Endothelial cell (in vitro differentiated cells): ENCODE measurements at regions not wholly inside any gene's neighbourhood (a gene's known extent, or its start where the extent isn't known, plus 50 kb on each side); places are given as distances from the start of the nearest gene placed in this dataset.

Experiments used
- DNase-seq: peaks from one replicate; pipeline ENCODE4 v3.0.0; 2021; ENCODE audit warnings: low spot score
- H3K27ac Mint-ChIP-seq: one replicate; pipeline ENCODE4 v1.8.0; 2021; ENCODE audit warnings: mixed read lengths, inconsistent platforms; ENCODE audit not compliant: unreplicated experiment
- H3K27me3 Mint-ChIP-seq: one replicate; pipeline ENCODE4 v1.8.0; 2021; ENCODE audit warnings: mild to moderate bottlenecking, moderate library complexity, mixed read lengths, inconsistent platforms; ENCODE audit not compliant: unreplicated experiment
- H3K36me3 Mint-ChIP-seq: one replicate; pipeline ENCODE4 v1.8.0; 2021; ENCODE audit warnings: mild to moderate bottlenecking, low read depth, mixed read lengths, inconsistent platforms; ENCODE audit not compliant: unreplicated experiment
- H3K4me1 Mint-ChIP-seq: one replicate; pipeline ENCODE4 v1.8.0; 2021; ENCODE audit warnings: mild to moderate bottlenecking, mixed read lengths, inconsistent platforms; ENCODE audit not compliant: unreplicated experiment
- H3K4me3 Mint-ChIP-seq: one replicate; pipeline ENCODE4 v1.8.0; 2021; ENCODE audit warnings: mild to moderate bottlenecking, mixed read lengths, inconsistent platforms; ENCODE audit not compliant: unreplicated experiment
- H3K9me3 Mint-ChIP-seq: one replicate; pipeline ENCODE4 v1.8.0; 2021; ENCODE audit warnings: mixed read lengths, inconsistent platforms; ENCODE audit not compliant: unreplicated experiment
- CTCF ChIP-seq: fragments of 200-600 bp; sonication (generic); IDR thresholded peaks from one replicate; pipeline ENCODE4 v1.5.0; 2021; ENCODE audit warnings: antibody characterized with exemption; ENCODE audit not compliant: unreplicated experiment

- H3K4me1 Mint-ChIP-seq, result peaks cover 12% of the 10 kb centered on the region
- no peak overlapping the region for H3K27ac Mint-ChIP-seq
- TF ChIP-seq CTCF, result no peak
- no peaks in the 10 kb centered on the region for H3K9me3 Mint-ChIP-seq
- no peak for DNase-seq
- H3K27me3 Mint-ChIP-seq, result peaks cover 3% of the 10 kb centered on the region
- peaks cover 7% of the 10 kb centered on the region for H3K36me3 Mint-ChIP-seq
- no peak overlapping the region for H3K4me3 Mint-ChIP-seq
These were observed 158.5 kb upstream of the HMGA2 start for GRCh38 chr12:65665817-65666216.

GRCh38 chr12:65666876-65667275 is 157.4 kb upstream of the HMGA2 start:
- Mint-ChIP-seq H3K4me1 (peaks cover 12% of the 10 kb centered on the region), H3K27ac (no peak overlapping the region), H3K27me3 (peaks cover 3% of the 10 kb centered on the region), H3K4me3 (no peak overlapping the region), H3K36me3 (peaks cover 7% of the 10 kb centered on the region), H3K9me3 (no peaks in the 10 kb centered on the region)
- no peak for DNase-seq
- no peak for TF ChIP-seq CTCF

DNA sequence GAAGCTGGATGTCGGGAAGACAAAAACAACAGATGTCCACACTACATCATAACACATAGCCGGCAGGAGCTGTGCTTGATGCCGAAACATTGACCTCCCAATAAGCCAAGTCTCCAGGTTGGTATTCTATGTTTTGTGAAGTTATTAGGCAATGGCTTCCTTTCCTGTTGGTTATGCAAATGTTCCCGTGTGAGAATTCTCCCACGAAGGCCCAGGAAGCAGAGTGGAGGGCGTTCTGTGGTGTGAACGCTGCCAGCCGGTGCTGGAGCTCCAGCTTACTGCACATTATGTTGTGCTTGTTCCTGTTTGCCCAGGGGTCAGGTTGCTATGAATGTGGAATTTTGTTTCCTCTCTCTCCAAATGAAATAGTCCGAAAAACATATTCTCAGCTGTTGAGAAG is 156.4 kb upstream of the HMGA2 start:
- Mint-ChIP-seq H3K4me1 (peaks cover 14% of the 10 kb centered on the region), H3K27ac (no peak overlapping the region), H3K27me3 (peaks cover 3% of the 10 kb centered on the region), H3K36me3 (peaks cover 7% of the 10 kb centered on the region), H3K4me3 (no peak overlapping the region), H3K9me3 (no peaks in the 10 kb centered on the region)
- TF ChIP-seq CTCF, result no peak
- no peak for DNase-seq

GRCh38 chr12:65668981-65669695 is 155.1 kb upstream of the HMGA2 start:
- no peaks in the 10 kb centered on the region for H3K9me3 Mint-ChIP-seq
- H3K4me1 Mint-ChIP-seq, result peaks cover 14% of the 10 kb centered on the region
- peaks cover 7% of the 10 kb centered on the region for H3K36me3 Mint-ChIP-seq
- no peak overlapping the region for H3K27ac Mint-ChIP-seq
- DNase-seq, result no peak
- no peak for TF ChIP-seq CTCF
- no peak overlapping the region for H3K4me3 Mint-ChIP-seq
- H3K27me3 Mint-ChIP-seq, result no peaks in the 10 kb centered on the region

DNA sequence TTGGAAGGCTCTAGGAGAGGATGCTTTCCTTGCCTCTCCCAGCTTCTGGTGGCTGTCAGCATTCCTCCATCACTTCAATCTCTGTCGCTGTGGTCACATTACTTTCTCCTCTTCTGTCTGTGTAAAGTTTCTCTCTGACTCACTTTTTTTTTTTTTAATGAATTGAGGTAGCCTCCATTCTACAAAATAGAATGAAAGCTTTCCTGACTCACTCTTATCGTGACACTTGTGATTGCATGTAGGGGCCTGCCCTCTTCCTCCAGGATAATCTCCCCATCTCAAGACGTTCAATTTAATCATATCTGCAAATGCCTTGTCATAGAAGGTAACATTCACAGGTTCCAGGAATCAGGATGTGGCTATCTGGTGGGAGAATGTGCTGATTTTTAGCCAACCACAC is 153.5 kb upstream of the HMGA2 start:
- no peak overlapping the region for H3K4me3 Mint-ChIP-seq
- TF ChIP-seq CTCF, result no peak
- H3K27ac Mint-ChIP-seq, result no peak overlapping the region
- H3K27me3 Mint-ChIP-seq, result no peaks in the 10 kb centered on the region
- H3K9me3 Mint-ChIP-seq, result no peaks in the 10 kb centered on the region
- no peak for DNase-seq
- H3K4me1 Mint-ChIP-seq, result peaks cover 19% of the 10 kb centered on the region
- no peaks in the 10 kb centered on the region for H3K36me3 Mint-ChIP-seq
